ENCODE measurements at regions not wholly inside any gene's neighbourhood (a gene's known extent, or its start where the extent isn't known, plus 50 kb on each side); places are given as distances from the start of the nearest gene placed in this dataset.
"Not testable (repeated sequence)": the region's sequence is repeated elsewhere in the genome, so short reads cannot be mapped to it uniquely, and the experiment has no call there.

GRCh38 chr9:30574355-30575151 lies 1809.9 kb upstream of the ACO1 start:
- Histone ChIP-seq H3K9ac (ENCODE audit: low read depth, low read length) (no peak overlapping the region), H3K27ac (ENCODE audit: low read length) (no peak overlapping the region), H3K9me3 (ENCODE audit: insufficient read depth, low read depth, low read length) (no peaks in the 10 kb centered on the region), H3K27me3 (ENCODE audit: insufficient read depth, low read length) (no peaks in the 10 kb centered on the region), H3K36me3 (ENCODE audit: insufficient read depth, low read depth, low read length) (no peaks in the 10 kb centered on the region), H3K4me3 (ENCODE audit: low read length) (no peak overlapping the region), H3K4me1 (ENCODE audit: insufficient read depth, low read length) (no peaks in the 10 kb centered on the region)

GRCh38 chr9:30575218-30575617 lies 1809.2 kb upstream of the ACO1 start:
- Histone ChIP-seq H3K27ac (ENCODE audit: low read length) (no peak overlapping the region), H3K4me3 (ENCODE audit: low read length) (no peak overlapping the region), H3K9me3 (ENCODE audit: insufficient read depth, low read depth, low read length) (no peaks in the 10 kb centered on the region), H3K27me3 (ENCODE audit: insufficient read depth, low read length) (no peaks in the 10 kb centered on the region), H3K36me3 (ENCODE audit: insufficient read depth, low read depth, low read length) (no peaks in the 10 kb centered on the region), H3K9ac (ENCODE audit: low read depth, low read length) (no peak overlapping the region), H3K4me1 (ENCODE audit: insufficient read depth, low read length) (no peaks in the 10 kb centered on the region)

GRCh38 chr9:30575691-30576090 lies 1808.8 kb upstream of the ACO1 start:
- no peak overlapping the region for H3K4me3 ChIP-seq (ENCODE audit: low read length)

GRCh38 chr9:30579810-30580209 lies 1804.6 kb upstream of the ACO1 start:
- H3K27ac ChIP-seq (ENCODE audit: low read length) = no peak overlapping the region
- no peaks in the 10 kb centered on the region for H3K27me3 ChIP-seq (ENCODE audit: insufficient read depth, low read length)
- no peak overlapping the region for H3K9ac ChIP-seq (ENCODE audit: low read depth, low read length)

More at GRCh38 chr9:30575691-30576090, 1808.8 kb upstream of the ACO1 start:
- H3K27ac ChIP-seq (ENCODE audit: low read length) = no peak overlapping the region
- no peak overlapping the region for H3K9ac ChIP-seq (ENCODE audit: low read depth, low read length)
- no peaks in the 10 kb centered on the region for H3K9me3 ChIP-seq (ENCODE audit: insufficient read depth, low read depth, low read length)
- no peaks in the 10 kb centered on the region for H3K4me1 ChIP-seq (ENCODE audit: insufficient read depth, low read length)
- no peaks in the 10 kb centered on the region for H3K27me3 ChIP-seq (ENCODE audit: insufficient read depth, low read length)
- no peaks in the 10 kb centered on the region for H3K36me3 ChIP-seq (ENCODE audit: insufficient read depth, low read depth, low read length)

GRCh38 chr9:30582240-30582639 lies 1802.2 kb upstream of the ACO1 start:
- no peaks in the 10 kb centered on the region for H3K9me3 ChIP-seq (ENCODE audit: insufficient read depth, low read depth, low read length)
- H3K4me3 ChIP-seq (ENCODE audit: low read length) = no peak overlapping the region
- H3K4me1 ChIP-seq (ENCODE audit: insufficient read depth, low read length) = no peaks in the 10 kb centered on the region
- no peaks in the 10 kb centered on the region for H3K36me3 ChIP-seq (ENCODE audit: insufficient read depth, low read depth, low read length)
- no peak overlapping the region for H3K9ac ChIP-seq (ENCODE audit: low read depth, low read length)
- H3K27me3 ChIP-seq (ENCODE audit: insufficient read depth, low read length) = no peaks in the 10 kb centered on the region
- no peak overlapping the region for H3K27ac ChIP-seq (ENCODE audit: low read length)

More at GRCh38 chr9:30579810-30580209, 1804.6 kb upstream of the ACO1 start:
- Histone ChIP-seq H3K4me1 (ENCODE audit: insufficient read depth, low read length) (no peaks in the 10 kb centered on the region), H3K4me3 (ENCODE audit: low read length) (no peak overlapping the region), H3K36me3 (ENCODE audit: insufficient read depth, low read depth, low read length) (no peaks in the 10 kb centered on the region), H3K9me3 (ENCODE audit: insufficient read depth, low read depth, low read length) (no peaks in the 10 kb centered on the region)

- Histone ChIP-seq H3K27me3 (ENCODE audit: insufficient read depth, low read length) (no peaks in the 10 kb centered on the region), H3K4me3 (ENCODE audit: low read length) (no peak overlapping the region), H3K36me3 (ENCODE audit: insufficient read depth, low read depth, low read length) (no peaks in the 10 kb centered on the region), H3K9me3 (ENCODE audit: insufficient read depth, low read depth, low read length) (no peaks in the 10 kb centered on the region), H3K27ac (ENCODE audit: low read length) (no peak overlapping the region), H3K9ac (ENCODE audit: low read depth, low read length) (no peak overlapping the region), H3K4me1 (ENCODE audit: insufficient read depth, low read length) (no peaks in the 10 kb centered on the region)
Observed at GRCh38 chr9:30584559-30584958, 1799.9 kb upstream of the ACO1 start.

- Histone ChIP-seq H3K36me3 (ENCODE audit: insufficient read depth, low read depth, low read length) (no peaks in the 10 kb centered on the region), H3K9ac (ENCODE audit: low read depth, low read length) (no peak overlapping the region), H3K27me3 (ENCODE audit: insufficient read depth, low read length) (no peaks in the 10 kb centered on the region), H3K27ac (ENCODE audit: low read length) (no peak overlapping the region), H3K4me3 (ENCODE audit: low read length) (no peak overlapping the region), H3K9me3 (ENCODE audit: insufficient read depth, low read depth, low read length) (no peaks in the 10 kb centered on the region), H3K4me1 (ENCODE audit: insufficient read depth, low read length) (no peaks in the 10 kb centered on the region)
Observed at GRCh38 chr9:30591461-30591860, 1793.0 kb upstream of the ACO1 start.

GRCh38 chr9:30597608-30598007 lies 1786.8 kb upstream of the ACO1 start:
- H3K9ac ChIP-seq (ENCODE audit: low read depth, low read length) = no peak overlapping the region
- no peaks in the 10 kb centered on the region for H3K27me3 ChIP-seq (ENCODE audit: insufficient read depth, low read length)
- no peak overlapping the region for H3K27ac ChIP-seq (ENCODE audit: low read length)
- H3K4me3 ChIP-seq (ENCODE audit: low read length) = no peak overlapping the region
- no peaks in the 10 kb centered on the region for H3K4me1 ChIP-seq (ENCODE audit: insufficient read depth, low read length)
- no peaks in the 10 kb centered on the region for H3K9me3 ChIP-seq (ENCODE audit: insufficient read depth, low read depth, low read length)
- no peaks in the 10 kb centered on the region for H3K36me3 ChIP-seq (ENCODE audit: insufficient read depth, low read depth, low read length)

GRCh38 chr9:30605936-30606335 lies 1778.5 kb upstream of the ACO1 start:
- H3K27me3 ChIP-seq (ENCODE audit: insufficient read depth, low read length) = no peaks in the 10 kb centered on the region
- no peak overlapping the region for H3K9ac ChIP-seq (ENCODE audit: low read depth, low read length)
- H3K36me3 ChIP-seq (ENCODE audit: insufficient read depth, low read depth, low read length) = no peaks in the 10 kb centered on the region
- H3K27ac ChIP-seq (ENCODE audit: low read length) = no peak overlapping the region
- no peaks in the 10 kb centered on the region for H3K4me1 ChIP-seq (ENCODE audit: insufficient read depth, low read length)
- no peaks in the 10 kb centered on the region for H3K9me3 ChIP-seq (ENCODE audit: insufficient read depth, low read depth, low read length)
- H3K4me3 ChIP-seq (ENCODE audit: low read length) = no peak overlapping the region

- Histone ChIP-seq H3K36me3 (ENCODE audit: insufficient read depth, low read depth, low read length) (no peaks in the 10 kb centered on the region), H3K9ac (ENCODE audit: low read depth, low read length) (no peak overlapping the region), H3K4me1 (ENCODE audit: insufficient read depth, low read length) (no peaks in the 10 kb centered on the region), H3K27me3 (ENCODE audit: insufficient read depth, low read length) (no peaks in the 10 kb centered on the region), H3K27ac (ENCODE audit: low read length) (no peak overlapping the region), H3K9me3 (ENCODE audit: insufficient read depth, low read depth, low read length) (no peaks in the 10 kb centered on the region), H3K4me3 (ENCODE audit: low read length) (no peak overlapping the region)
Observed at GRCh38 chr9:30609713-30610112, 1774.7 kb upstream of the ACO1 start.

GRCh38 chr9:30616782-30617181 lies 1767.7 kb upstream of the ACO1 start:
- H3K27ac ChIP-seq (ENCODE audit: low read length); H3K9ac ChIP-seq (ENCODE audit: low read depth, low read length); H3K4me3 ChIP-seq (ENCODE audit: low read length); H3K36me3 ChIP-seq (ENCODE audit: insufficient read depth, low read depth, low read length); H3K27me3 ChIP-seq (ENCODE audit: insufficient read depth, low read length); H3K4me1 ChIP-seq (ENCODE audit: insufficient read depth, low read length); H3K9me3 ChIP-seq (ENCODE audit: insufficient read depth, low read depth, low read length): not testable (repeated sequence)

GRCh38 chr9:30622561-30622960 lies 1761.9 kb upstream of the ACO1 start:
- H3K36me3 ChIP-seq (ENCODE audit: insufficient read depth, low read depth, low read length) = no peaks in the 10 kb centered on the region
- H3K27me3 ChIP-seq (ENCODE audit: insufficient read depth, low read length) = no peaks in the 10 kb centered on the region
- no peak overlapping the region for H3K4me3 ChIP-seq (ENCODE audit: low read length)

More at GRCh38 chr9:30622561-30622960, 1761.9 kb upstream of the ACO1 start:
- Histone ChIP-seq H3K27ac (ENCODE audit: low read length) (no peak overlapping the region), H3K4me1 (ENCODE audit: insufficient read depth, low read length) (no peaks in the 10 kb centered on the region), H3K9ac (ENCODE audit: low read depth, low read length) (no peak overlapping the region), H3K9me3 (ENCODE audit: insufficient read depth, low read depth, low read length) (no peaks in the 10 kb centered on the region)

Data from iPS-20b (cell line).